ENCODE measurements at regions not wholly inside any gene's neighbourhood (a gene's known extent, or its start where the extent isn't known, plus 50 kb on each side); places are given as distances from the start of the nearest gene placed in this dataset.

- in situ Hi-C loops (cut with HindIII; ENCODE audit: low pct_ligation_motif_present, low sequenced_read_pairs): no loop called here
- Histone ChIP-seq H3K36me3 (replicated peaks) (no peaks in the 10 kb centered on the region), H3K27me3 (replicated peaks) (no peaks in the 10 kb centered on the region), H3K27ac (no peak overlapping the region), H3K4me3 (ENCODE audit: low read depth, low read length) (no peak overlapping the region)
- TF ChIP-seq CTCF (IDR thresholded peaks at IDR 0.05; ENCODE audit: low read depth, low read length, missing control alignments): no peak
- DNase-seq: no peak
Observed at GRCh38 chr12:25368557-25368956, 117.8 kb upstream of the KRAS start.

GRCh38 chr12:25366122-25366521 is 115.4 kb upstream of the KRAS start:
- H3K36me3 ChIP-seq (replicated peaks): no peaks in the 10 kb centered on the region
- TF ChIP-seq CTCF (IDR thresholded peaks at IDR 0.05; ENCODE audit: low read depth, low read length, missing control alignments): no peak
- in situ Hi-C loops (cut with HindIII; ENCODE audit: low pct_ligation_motif_present, low sequenced_read_pairs): no loop called here
- no peak for DNase-seq
- H3K4me3 ChIP-seq (ENCODE audit: low read depth, low read length): no peak overlapping the region
- no peaks in the 10 kb centered on the region for H3K27me3 ChIP-seq (replicated peaks)
- no peak overlapping the region for H3K27ac ChIP-seq

- in situ Hi-C loops (cut with HindIII; ENCODE audit: low pct_ligation_motif_present, low sequenced_read_pairs): no loop called here
- DNase-seq: no peak
- Histone ChIP-seq H3K27me3 (replicated peaks) (no peaks in the 10 kb centered on the region), H3K27ac (no peak overlapping the region), H3K4me3 (ENCODE audit: low read depth, low read length) (no peak overlapping the region), H3K36me3 (replicated peaks) (no peaks in the 10 kb centered on the region)
- no peak for TF ChIP-seq CTCF (IDR thresholded peaks at IDR 0.05; ENCODE audit: low read depth, low read length, missing control alignments)
Observed at GRCh38 chr12:25365340-25365730, 114.6 kb upstream of the KRAS start.

GRCh38 chr12:25364529-25365339 is 114.0 kb upstream of the KRAS start:
- no peak overlapping the region for H3K27ac ChIP-seq
- H3K36me3 ChIP-seq (replicated peaks): no peaks in the 10 kb centered on the region
- no peak for TF ChIP-seq CTCF (IDR thresholded peaks at IDR 0.05; ENCODE audit: low read depth, low read length, missing control alignments)
- in situ Hi-C loops (cut with HindIII; ENCODE audit: low pct_ligation_motif_present, low sequenced_read_pairs): no loop called here
- DNase-seq: no peak
- H3K27me3 ChIP-seq (replicated peaks): no peaks in the 10 kb centered on the region
- no peak overlapping the region for H3K4me3 ChIP-seq (ENCODE audit: low read depth, low read length)

- in situ Hi-C loops (cut with HindIII; ENCODE audit: low pct_ligation_motif_present, low sequenced_read_pairs): no loop called here
- Histone ChIP-seq H3K27ac (no peak overlapping the region), H3K36me3 (replicated peaks) (no peaks in the 10 kb centered on the region), H3K4me3 (ENCODE audit: low read depth, low read length) (no peak overlapping the region), H3K27me3 (replicated peaks) (no peaks in the 10 kb centered on the region)
- no peak for TF ChIP-seq CTCF (IDR thresholded peaks at IDR 0.05; ENCODE audit: low read depth, low read length, missing control alignments)
- DNase-seq: no peak
Observed at GRCh38 chr12:25362646-25363045, 111.9 kb upstream of the KRAS start.

GRCh38 chr12:25361511-25361910 is 110.8 kb upstream of the KRAS start:
- no peaks in the 10 kb centered on the region for H3K27me3 ChIP-seq (replicated peaks)
- in situ Hi-C loops (cut with HindIII; ENCODE audit: low pct_ligation_motif_present, low sequenced_read_pairs): no loop called here
- no peak for TF ChIP-seq CTCF (IDR thresholded peaks at IDR 0.05; ENCODE audit: low read depth, low read length, missing control alignments)

More at GRCh38 chr12:25361511-25361910, 110.8 kb upstream of the KRAS start:
- peak; percentile 0 for DNase-seq
- H3K4me3 ChIP-seq (ENCODE audit: low read depth, low read length): no peak overlapping the region
- H3K27ac ChIP-seq: no peak overlapping the region
- H3K36me3 ChIP-seq (replicated peaks): no peaks in the 10 kb centered on the region
